WI38 (cell line): ENCODE measurements at regions not wholly inside any gene's neighbourhood (a gene's known extent, or its start where the extent isn't known, plus 50 kb on each side); places are given as distances from the start of the nearest gene placed in this dataset.

Source experiments
- H3K4me3 ChIP-seq: 2 replicates; pipeline ENCODE4 v1.5.1; 2011; ENCODE audit warnings: low read depth, mild to moderate bottlenecking, control low read depth, low read length
- CTCF ChIP-seq: IDR thresholded peaks from 2 replicates; pipeline ENCODE4 v1.5.1; 2012; ENCODE audit warnings: low read depth, mild to moderate bottlenecking, control low read depth, low read length

GRCh38 chr2:160735696-160736095, 242.1 kb upstream of the RBMS1 start:
- no peak for TF ChIP-seq CTCF
- no peak overlapping the region for H3K4me3 ChIP-seq

GRCh38 chr2:160736148-160737028, 242.8 kb upstream of the RBMS1 start:
- no peak for TF ChIP-seq CTCF
- no peak overlapping the region for H3K4me3 ChIP-seq

- TF ChIP-seq CTCF, result no peak
- H3K4me3 ChIP-seq, result no peak overlapping the region
Observed at GRCh38 chr2:160737247-160737646, 243.6 kb upstream of the RBMS1 start.

GRCh38 chr2:160741271-160741670, 247.7 kb upstream of the RBMS1 start:
- no peak overlapping the region for H3K4me3 ChIP-seq
- TF ChIP-seq CTCF, result no peak

- no peak for TF ChIP-seq CTCF
- H3K4me3 ChIP-seq, result no peak overlapping the region
Observed at GRCh38 chr2:160741815-160742214, 248.2 kb upstream of the RBMS1 start.

GRCh38 chr2:160742667-160743066, 249.1 kb upstream of the RBMS1 start:
- no peak for TF ChIP-seq CTCF
- H3K4me3 ChIP-seq, result no peak overlapping the region

GRCh38 chr2:160747501-160748170, 254.0 kb upstream of the RBMS1 start:
- H3K4me3 ChIP-seq, result no peak overlapping the region
- no peak for TF ChIP-seq CTCF
